ENCODE measurements at regions not wholly inside any gene's neighbourhood (a gene's known extent, or its start where the extent isn't known, plus 50 kb on each side); places are given as distances from the start of the nearest gene placed in this dataset.

GRCh38 chr18:72999971-73000607 lies 132.3 kb upstream of the NETO1 start:
- no peak for DNase-seq (ENCODE audit: low spot score)
- H3K4me1 ChIP-seq (ENCODE audit: insufficient read depth, low read length, poor library complexity, severe bottlenecking), result no peaks in the 10 kb centered on the region
- no peaks in the 10 kb centered on the region for H3K27me3 ChIP-seq (replicated peaks; ENCODE audit: insufficient read depth, low read depth, low read length, poor library complexity)
- no peaks in the 10 kb centered on the region for H3K36me3 ChIP-seq (ENCODE audit: insufficient read depth, low read length, poor library complexity, severe bottlenecking)
- no peak overlapping the region for H3K4me3 ChIP-seq (ENCODE audit: low read depth, low read length, poor library complexity, severe bottlenecking)
- peaks cover 7% of the 10 kb centered on the region for H3K9me3 ChIP-seq (ENCODE audit: low read depth, low read length, poor library complexity, severe bottlenecking)
- intact Hi-C loops (cut with micrococcal nuclease; ENCODE audit: unreplicated experiment), result no loop called here
- no TSS peak for BruUV-seq (replicated peaks)
- TF ChIP-seq EZH2 (IDR thresholded peaks at IDR 0.05; ENCODE audit: borderline replicate concordance, low read depth, low read length, poor library complexity, severe bottlenecking), result no peak
- TF ChIP-seq CTCF (conservative IDR thresholded peaks at IDR 0.05; ENCODE audit: low read depth, low read length), result no peak
- POLR2A ChIA-PET (ENCODE audit: low non-redundant PET), result no interaction called here
- no peak overlapping the region for H3K27ac ChIP-seq (ENCODE audit: low read depth, low read length, poor library complexity, severe bottlenecking)
- CTCF ChIA-PET, result no interaction called here

GRCh38 chr18:72995558-72995957 lies 127.8 kb upstream of the NETO1 start:
- no TSS peak for BruUV-seq (replicated peaks)
- ChIA-PET POLR2A (ENCODE audit: low non-redundant PET) (no interaction called here), CTCF (no interaction called here)
- no peaks in the 10 kb centered on the region for H3K36me3 ChIP-seq (ENCODE audit: insufficient read depth, low read length, poor library complexity, severe bottlenecking)
- H3K4me1 ChIP-seq (ENCODE audit: insufficient read depth, low read length, poor library complexity, severe bottlenecking), result no peaks in the 10 kb centered on the region
- H3K27me3 ChIP-seq (replicated peaks; ENCODE audit: insufficient read depth, low read depth, low read length, poor library complexity), result no peaks in the 10 kb centered on the region
- no peak for DNase-seq (ENCODE audit: low spot score)
- no peak overlapping the region for H3K4me3 ChIP-seq (ENCODE audit: low read depth, low read length, poor library complexity, severe bottlenecking)
- H3K27ac ChIP-seq (ENCODE audit: low read depth, low read length, poor library complexity, severe bottlenecking), result no peak overlapping the region
- TF ChIP-seq EZH2 (IDR thresholded peaks at IDR 0.05; ENCODE audit: borderline replicate concordance, low read depth, low read length, poor library complexity, severe bottlenecking), result no peak
- TF ChIP-seq CTCF (conservative IDR thresholded peaks at IDR 0.05; ENCODE audit: low read depth, low read length), result no peak
- intact Hi-C loops (cut with micrococcal nuclease; ENCODE audit: unreplicated experiment), result no loop called here
- H3K9me3 ChIP-seq (ENCODE audit: low read depth, low read length, poor library complexity, severe bottlenecking), result no peaks in the 10 kb centered on the region

GRCh38 chr18:72993250-72993649 lies 125.5 kb upstream of the NETO1 start:
- POLR2A ChIA-PET (ENCODE audit: low non-redundant PET), result no interaction called here

More at GRCh38 chr18:72993250-72993649, 125.5 kb upstream of the NETO1 start:
- BruUV-seq (replicated peaks), result no TSS peak
- H3K27me3 ChIP-seq (replicated peaks; ENCODE audit: insufficient read depth, low read depth, low read length, poor library complexity), result no peaks in the 10 kb centered on the region
- no peak overlapping the region for H3K27ac ChIP-seq (ENCODE audit: low read depth, low read length, poor library complexity, severe bottlenecking)
- DNase-seq (ENCODE audit: low spot score), result no peak
- H3K36me3 ChIP-seq (ENCODE audit: insufficient read depth, low read length, poor library complexity, severe bottlenecking), result no peaks in the 10 kb centered on the region
- H3K4me1 ChIP-seq (ENCODE audit: insufficient read depth, low read length, poor library complexity, severe bottlenecking), result no peaks in the 10 kb centered on the region
- CTCF ChIA-PET, result no interaction called here
- no peak overlapping the region for H3K4me3 ChIP-seq (ENCODE audit: low read depth, low read length, poor library complexity, severe bottlenecking)
- TF ChIP-seq CTCF (conservative IDR thresholded peaks at IDR 0.05; ENCODE audit: low read depth, low read length) (no peak), EZH2 (IDR thresholded peaks at IDR 0.05; ENCODE audit: borderline replicate concordance, low read depth, low read length, poor library complexity, severe bottlenecking) (no peak)
- no peaks in the 10 kb centered on the region for H3K9me3 ChIP-seq (ENCODE audit: low read depth, low read length, poor library complexity, severe bottlenecking)
- intact Hi-C loops (cut with micrococcal nuclease; ENCODE audit: unreplicated experiment), result no loop called here

Data from A673 (cell line).